ENCODE measurements at regions not wholly inside any gene's neighbourhood (a gene's known extent, or its start where the extent isn't known, plus 50 kb on each side); places are given as distances from the start of the nearest gene placed in this dataset.

- H3K9me3 ChIP-seq = no peaks in the 10 kb centered on the region
- 69 to 89% (median 84%) methylated on average over 6 of the region's 6 CpGs for WGBS, 3 donors
- no peaks in the 10 kb centered on the region for H3K4me1 ChIP-seq (ENCODE audit: insufficient read depth)
- intact Hi-C loops (cut with DNase I) = no loop called here
- no peak overlapping the region for H3K4me3 ChIP-seq
- no peaks in the 10 kb centered on the region for H3K27me3 ChIP-seq
- DNase-seq = no peak
- no peaks in the 10 kb centered on the region for H3K36me3 ChIP-seq
- TF ChIP-seq POLR2A (IDR thresholded peaks at IDR 0.05) (no peak), CTCF (IDR thresholded peaks at IDR 0.05) (no peak), EP300 (IDR thresholded peaks at IDR 0.05) (no peak)
- H3K27ac ChIP-seq = no peak overlapping the region
Observed at GRCh38 chr5:3888310-3888709, 292.7 kb downstream of the IRX1 start.

- 58 to 60% (median 59%) methylated on average over 12 of the region's 12 CpGs for WGBS, 3 donors
- DNase-seq = no peak
- Histone ChIP-seq H3K27me3 (no peaks in the 10 kb centered on the region), H3K9me3 (no peaks in the 10 kb centered on the region), H3K27ac (no peak overlapping the region), H3K36me3 (no peaks in the 10 kb centered on the region), H3K4me3 (no peak overlapping the region), H3K4me1 (ENCODE audit: insufficient read depth) (no peaks in the 10 kb centered on the region)
- TF ChIP-seq EP300 (IDR thresholded peaks at IDR 0.05) (no peak), POLR2A (IDR thresholded peaks at IDR 0.05) (no peak), CTCF (IDR thresholded peaks at IDR 0.05) (no peak)
- intact Hi-C loops (cut with DNase I) = loop anchor here in 1 of 4 donors (5.0 kb wide), 1 partner anchor 742 kb away; no protein-coding TSS in a partner anchor
Observed at GRCh38 chr5:3889412-3890142, 293.9 kb downstream of the IRX1 start.

GRCh38 chr5:3891113-3891512 lies 295.5 kb downstream of the IRX1 start:
- no peak for DNase-seq
- TF ChIP-seq CTCF (IDR thresholded peaks at IDR 0.05) (no peak), POLR2A (IDR thresholded peaks at IDR 0.05) (no peak), EP300 (IDR thresholded peaks at IDR 0.05) (no peak)
- Histone ChIP-seq H3K36me3 (no peaks in the 10 kb centered on the region), H3K4me3 (no peak overlapping the region), H3K27ac (no peak overlapping the region), H3K4me1 (ENCODE audit: insufficient read depth) (no peaks in the 10 kb centered on the region), H3K9me3 (peaks cover 0 to 3% of the 10 kb centered on the region in 2 donors), H3K27me3 (no peaks in the 10 kb centered on the region)
- intact Hi-C loops (cut with DNase I) = loop anchor here in 1 of 4 donors (5.0 kb wide), 1 partner anchor 744 kb away; no protein-coding TSS in a partner anchor
- 45 to 58% (median 47%) methylated on average over 3 of the region's 3 CpGs for whole genome bisulfite sequencing, 3 donors

DNA sequence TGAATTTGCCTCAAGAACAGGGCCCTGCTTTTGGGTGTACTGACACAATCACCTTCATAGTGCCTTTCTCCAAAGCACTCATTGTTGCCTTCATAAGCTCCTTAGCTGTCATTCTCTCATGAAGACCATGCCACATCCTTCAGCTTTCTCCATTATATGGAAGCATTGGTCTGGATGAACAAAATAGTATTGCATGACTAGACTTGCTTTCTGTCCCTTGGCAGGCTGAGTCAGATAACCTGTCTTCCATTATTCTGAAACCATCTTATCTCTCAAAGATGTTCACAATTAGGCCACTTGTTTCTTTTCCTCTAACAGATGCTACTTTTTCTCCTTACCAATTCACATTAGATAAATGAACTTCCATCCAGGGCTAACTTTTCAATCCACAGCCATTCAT lies 297.9 kb downstream of the IRX1 start:
- intact Hi-C loops (cut with DNase I) = loop anchor here in 1 of 4 donors (5.0 kb wide), 1 partner anchor 746 kb away; no protein-coding TSS in a partner anchor
- peaks cover 0 to 4% of the 10 kb centered on the region in 2 donors for H3K9me3 ChIP-seq
- no peak for DNase-seq
- H3K36me3 ChIP-seq = no peaks in the 10 kb centered on the region
- no peaks in the 10 kb centered on the region for H3K27me3 ChIP-seq
- no peaks in the 10 kb centered on the region for H3K4me1 ChIP-seq (ENCODE audit: insufficient read depth)
- H3K27ac ChIP-seq = no peak overlapping the region
- H3K4me3 ChIP-seq = no peak overlapping the region
- TF ChIP-seq CTCF (IDR thresholded peaks at IDR 0.05) (no peak), EP300 (IDR thresholded peaks at IDR 0.05) (no peak), POLR2A (IDR thresholded peaks at IDR 0.05) (no peak)

All from ovary (tissue), 7 donors.